AG09319 (cell line): ENCODE measurements at regions not wholly inside any gene's neighbourhood (a gene's known extent, or its start where the extent isn't known, plus 50 kb on each side); places are given as distances from the start of the nearest gene placed in this dataset.

ENCODE experiments used
- DNase-seq: peaks from one replicate; pipeline ENCODE4 v3.0.0-alpha.2; 2010; ENCODE audit warnings: low read depth; ENCODE audit errors: extremely low read depth
- TF ChIP-seq, protein P1 (sequence below): IDR thresholded peaks from 2 replicates; pipeline ENCODE4 v1.5.1; 2011; ENCODE audit warnings: low read depth, mild to moderate bottlenecking, inconsistent platforms, low read length, moderate library complexity

DNA sequence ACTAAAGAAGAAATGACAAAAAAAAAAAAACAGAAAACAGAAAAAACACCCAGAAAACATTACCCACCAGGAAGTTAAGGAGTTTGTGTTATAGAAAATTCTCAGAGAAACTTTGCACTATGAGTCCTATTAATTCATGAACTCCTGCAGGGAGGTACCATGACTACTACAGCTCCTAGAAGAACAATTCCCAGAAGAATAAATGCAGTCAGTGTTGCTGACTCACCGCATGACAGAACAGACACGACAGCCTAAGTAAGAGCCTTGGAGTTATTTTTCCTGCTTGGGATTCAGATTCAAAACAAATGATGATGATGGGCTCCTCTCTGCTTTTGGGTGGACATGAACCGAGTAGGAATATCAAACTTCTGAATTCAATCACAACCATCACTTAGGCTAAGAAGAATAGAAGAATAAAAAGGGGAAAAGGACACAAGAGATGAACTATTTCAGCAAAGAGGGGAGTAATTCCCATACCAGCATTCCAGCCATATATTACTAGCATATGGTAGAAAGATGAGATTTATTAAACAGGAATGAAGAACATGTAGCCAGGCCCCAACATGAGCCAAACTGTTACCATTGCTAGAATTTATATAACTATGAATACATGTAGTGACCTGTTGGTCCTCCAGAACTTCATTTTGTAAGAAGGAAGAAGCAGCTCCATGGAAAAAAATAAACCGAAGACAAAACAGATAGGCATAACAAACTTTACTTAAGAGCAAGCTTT, 209.6 kb upstream of the PDE4D start:
- TF ChIP-seq, protein P1, sequence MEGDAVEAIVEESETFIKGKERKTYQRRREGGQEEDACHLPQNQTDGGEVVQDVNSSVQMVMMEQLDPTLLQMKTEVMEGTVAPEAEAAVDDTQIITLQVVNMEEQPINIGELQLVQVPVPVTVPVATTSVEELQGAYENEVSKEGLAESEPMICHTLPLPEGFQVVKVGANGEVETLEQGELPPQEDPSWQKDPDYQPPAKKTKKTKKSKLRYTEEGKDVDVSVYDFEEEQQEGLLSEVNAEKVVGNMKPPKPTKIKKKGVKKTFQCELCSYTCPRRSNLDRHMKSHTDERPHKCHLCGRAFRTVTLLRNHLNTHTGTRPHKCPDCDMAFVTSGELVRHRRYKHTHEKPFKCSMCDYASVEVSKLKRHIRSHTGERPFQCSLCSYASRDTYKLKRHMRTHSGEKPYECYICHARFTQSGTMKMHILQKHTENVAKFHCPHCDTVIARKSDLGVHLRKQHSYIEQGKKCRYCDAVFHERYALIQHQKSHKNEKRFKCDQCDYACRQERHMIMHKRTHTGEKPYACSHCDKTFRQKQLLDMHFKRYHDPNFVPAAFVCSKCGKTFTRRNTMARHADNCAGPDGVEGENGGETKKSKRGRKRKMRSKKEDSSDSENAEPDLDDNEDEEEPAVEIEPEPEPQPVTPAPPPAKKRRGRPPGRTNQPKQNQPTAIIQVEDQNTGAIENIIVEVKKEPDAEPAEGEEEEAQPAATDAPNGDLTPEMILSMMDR, result no peak
- no peak for DNase-seq

DNA sequence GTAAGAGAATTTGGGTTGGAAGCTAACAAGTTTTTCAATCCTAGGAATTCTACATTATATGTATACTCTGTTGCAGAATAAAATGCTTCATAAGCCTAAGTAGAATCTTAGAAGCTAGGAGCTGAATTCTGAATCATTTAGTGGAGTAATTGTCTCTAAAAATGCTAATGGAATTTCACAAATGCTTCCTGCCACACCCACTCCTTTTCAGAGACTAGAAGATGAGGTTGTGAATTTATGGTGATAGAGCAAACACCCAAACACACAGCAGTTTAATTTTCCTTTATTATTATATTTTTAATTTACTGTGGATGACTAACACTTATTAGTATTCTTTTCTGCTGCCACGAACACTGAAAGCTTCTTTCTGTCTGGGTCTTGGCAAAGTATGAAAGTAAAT, 208.0 kb upstream of the PDE4D start:
- DNase-seq, result no peak

DNA sequence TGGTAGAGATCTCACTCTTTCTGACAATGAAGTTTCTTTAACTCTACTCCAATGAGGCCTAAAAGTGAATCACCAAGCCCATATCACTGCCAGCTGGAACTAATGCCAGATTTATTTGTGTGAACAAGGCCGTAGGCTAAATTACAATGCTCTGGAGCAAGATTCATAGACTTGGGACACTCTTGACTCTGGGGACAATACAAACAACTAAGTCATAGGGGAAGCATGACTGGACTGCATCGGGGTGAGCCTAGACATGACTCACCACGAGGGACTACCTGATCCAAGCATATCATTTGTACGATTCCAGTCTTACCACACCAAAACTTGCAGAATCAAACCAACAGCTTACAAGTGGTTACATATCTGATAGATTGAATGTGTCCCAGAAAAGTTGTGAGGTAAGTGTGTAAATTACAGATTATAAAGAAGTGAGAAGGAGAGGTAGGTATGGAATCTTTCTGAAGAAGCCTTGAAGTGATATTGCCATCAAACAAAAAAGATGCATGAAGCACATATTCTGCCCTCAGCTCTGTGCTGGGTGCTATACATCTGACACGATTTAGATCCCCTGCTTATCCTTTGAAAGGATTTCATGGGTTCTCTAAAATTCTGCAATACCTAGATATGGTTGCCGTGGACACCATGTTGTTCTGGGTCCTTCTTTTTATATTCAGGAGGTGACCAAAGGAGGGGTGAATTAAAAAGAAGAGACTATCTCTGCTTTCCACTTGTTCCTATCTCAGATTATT, 199.3 kb upstream of the PDE4D start:
- DNase-seq, result no peak
- TF ChIP-seq, protein P1, result no peak

More for the DNA sequence above, 208.0 kb upstream of the PDE4D start:
- TF ChIP-seq, protein P1, result no peak

DNA sequence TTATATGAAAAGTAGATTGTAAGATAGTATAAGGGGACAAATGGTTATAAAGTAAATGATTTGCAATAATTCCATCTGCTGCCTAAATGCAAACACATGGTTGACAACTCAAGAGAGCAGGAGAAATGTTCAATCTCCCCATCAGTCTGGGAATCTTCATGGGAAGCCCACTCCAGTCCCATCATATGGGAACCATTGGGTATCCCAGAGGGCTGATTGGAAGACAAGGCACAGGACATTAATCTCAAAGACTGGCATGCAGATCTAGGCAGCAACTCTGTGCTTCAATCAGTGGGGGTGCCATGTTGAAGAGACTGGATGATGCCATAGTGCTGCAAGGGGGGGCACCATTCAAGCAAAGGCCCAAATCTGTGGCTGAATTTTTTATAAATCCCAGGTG, 193.1 kb upstream of the PDE4D start:
- DNase-seq, result no peak
- TF ChIP-seq, protein P1, result no peak

DNA sequence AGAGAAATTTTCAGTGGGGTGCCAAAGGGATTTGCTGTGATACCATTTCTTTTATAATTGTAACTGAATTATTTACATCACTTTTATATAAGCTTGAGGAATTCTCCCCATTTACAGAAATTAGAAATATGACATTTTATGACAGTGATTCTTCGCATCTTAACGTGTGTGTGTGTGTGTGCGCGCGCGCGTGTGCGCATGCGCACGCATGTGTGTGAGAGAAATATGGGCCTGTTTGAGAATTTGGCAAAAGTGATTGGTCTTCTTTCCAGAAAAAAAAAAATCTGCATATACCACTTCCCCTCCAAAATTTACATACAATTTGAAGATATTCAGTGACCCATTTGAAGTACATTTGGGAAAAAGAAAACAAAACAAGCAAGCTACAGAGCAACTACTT, 190.7 kb upstream of the PDE4D start:
- DNase-seq, result no peak
- TF ChIP-seq, protein P1, result no peak

DNA sequence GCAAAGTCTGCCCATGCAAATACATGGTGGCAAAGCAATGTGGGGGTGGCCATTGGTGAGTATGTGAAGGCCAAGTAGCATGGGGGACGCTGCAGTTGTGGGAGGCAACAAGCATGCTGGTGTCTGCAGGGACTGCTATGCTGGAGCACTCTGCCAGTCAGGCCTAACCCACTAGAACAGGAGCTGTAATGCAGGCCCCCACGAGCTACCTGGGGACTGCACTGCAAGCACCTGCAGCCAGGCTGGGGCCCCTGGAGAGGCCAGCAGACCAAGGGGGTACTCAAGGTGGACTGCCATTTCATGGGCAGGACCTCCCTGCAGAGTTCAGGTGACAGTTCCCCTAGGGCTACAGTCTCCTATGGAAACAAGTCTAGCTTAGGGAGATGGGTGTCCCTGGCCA, 183.8 kb upstream of the PDE4D start:
- no peak for DNase-seq
- TF ChIP-seq, protein P1, result no peak

DNA sequence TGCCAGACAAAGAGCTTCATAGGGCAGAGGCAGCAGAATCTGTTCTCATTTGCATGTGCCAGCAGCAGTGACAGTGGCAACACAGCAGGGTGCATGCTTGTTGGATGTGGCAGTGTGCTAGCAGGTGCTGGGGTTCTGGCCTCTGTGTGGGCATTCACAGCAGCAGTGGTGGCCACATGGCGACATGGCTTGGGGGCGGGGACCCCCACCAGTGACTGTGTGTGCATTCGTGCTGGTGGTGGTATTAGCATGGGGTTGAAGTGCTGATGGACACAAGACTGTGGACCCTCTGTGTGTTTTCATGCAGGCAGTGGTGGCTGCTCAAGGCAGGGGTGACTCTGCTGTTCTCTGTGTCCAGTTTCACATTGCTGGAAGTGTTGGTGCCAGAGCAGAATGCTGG, 183.2 kb upstream of the PDE4D start:
- TF ChIP-seq, protein P1, result no peak
- DNase-seq, result no peak
